ENCODE measurements at regions not wholly inside any gene's neighbourhood (a gene's known extent, or its start where the extent isn't known, plus 50 kb on each side); places are given as distances from the start of the nearest gene placed in this dataset.

GRCh38 chr4:148514041-148514440, 71.8 kb upstream of the NR3C2 start:
- no peak for FAIRE-seq

GRCh38 chr4:148510211-148510610, 68.0 kb upstream of the NR3C2 start:
- Histone ChIP-seq H3K27me3 (ENCODE audit: control insufficient read depth, insufficient read depth, low read length) (no peaks in the 10 kb centered on the region), H3K36me3 (ENCODE audit: control insufficient read depth in 2 of 3, insufficient read depth in 3 of 3, low read length in 3 of 3) (no peaks in the 10 kb centered on the region), H3K9me3 (ENCODE audit: control insufficient read depth in 2 of 3, insufficient read depth in 1 of 3, low read length in 3 of 3) (no peaks in the 10 kb centered on the region), H3K27ac (ENCODE audit: low read depth in 2 of 2, low read length in 2 of 2) (no peak overlapping the region), H3K4me3 (ENCODE audit: low read length in 3 of 3) (no peak overlapping the region), H3K9ac (ENCODE audit: low read length in 3 of 3) (no peak overlapping the region), H3K4me1 (ENCODE audit: control insufficient read depth in 2 of 3, insufficient read depth in 2 of 3, low read depth in 1 of 3, low read length in 3 of 3) (peaks cover 0 to 4% (median 2%) of the 10 kb centered on the region in 3 donors)
- no peak for TF ChIP-seq CTCF (IDR thresholded peaks at IDR 0.05; ENCODE audit: borderline replicate concordance, extremely low read depth, insufficient read depth)
- intact Hi-C loops (cut with DNase I), result no loop called here
- no peak for DNase-seq
- FAIRE-seq, result no peak

More at GRCh38 chr4:148514041-148514440, 71.8 kb upstream of the NR3C2 start:
- Histone ChIP-seq H3K36me3 (ENCODE audit: control insufficient read depth in 2 of 3, insufficient read depth in 3 of 3, low read length in 3 of 3) (no peaks in the 10 kb centered on the region), H3K27ac (ENCODE audit: low read depth in 2 of 2, low read length in 2 of 2) (no peak overlapping the region), H3K9me3 (ENCODE audit: control insufficient read depth in 2 of 3, insufficient read depth in 1 of 3, low read length in 3 of 3) (no peaks in the 10 kb centered on the region), H3K9ac (ENCODE audit: low read length in 3 of 3) (no peak overlapping the region), H3K4me1 (ENCODE audit: control insufficient read depth in 2 of 3, insufficient read depth in 2 of 3, low read depth in 1 of 3, low read length in 3 of 3) (peaks cover 0 to 4% (median 2%) of the 10 kb centered on the region in 3 donors), H3K27me3 (ENCODE audit: control insufficient read depth, insufficient read depth, low read length) (no peaks in the 10 kb centered on the region), H3K4me3 (ENCODE audit: low read length in 3 of 3) (no peak overlapping the region)
- intact Hi-C loops (cut with DNase I), result no loop called here
- DNase-seq, result no peak
- no peak for TF ChIP-seq CTCF (IDR thresholded peaks at IDR 0.05; ENCODE audit: borderline replicate concordance, extremely low read depth, insufficient read depth)

- no peaks in the 10 kb centered on the region for H3K27me3 ChIP-seq (ENCODE audit: control insufficient read depth, insufficient read depth, low read length)
- no peaks in the 10 kb centered on the region for H3K9me3 ChIP-seq (ENCODE audit: control insufficient read depth in 2 of 3, insufficient read depth in 1 of 3, low read length in 3 of 3)
- no peaks in the 10 kb centered on the region for H3K4me1 ChIP-seq (ENCODE audit: control insufficient read depth in 2 of 3, insufficient read depth in 2 of 3, low read depth in 1 of 3, low read length in 3 of 3)
- no peaks in the 10 kb centered on the region for H3K36me3 ChIP-seq (ENCODE audit: control insufficient read depth in 2 of 3, insufficient read depth in 3 of 3, low read length in 3 of 3)
- no peak for DNase-seq
- H3K9ac ChIP-seq (ENCODE audit: low read length in 3 of 3), result no peak overlapping the region
- H3K4me3 ChIP-seq (ENCODE audit: low read length in 3 of 3), result no peak overlapping the region
- no peak for FAIRE-seq
- intact Hi-C loops (cut with DNase I), result no loop called here
- TF ChIP-seq CTCF (IDR thresholded peaks at IDR 0.05; ENCODE audit: borderline replicate concordance, extremely low read depth, insufficient read depth), result no peak
- no peak overlapping the region for H3K27ac ChIP-seq (ENCODE audit: low read depth in 2 of 2, low read length in 2 of 2)
Observed at GRCh38 chr4:148503681-148504080, 61.5 kb upstream of the NR3C2 start.

GRCh38 chr4:148497258-148497657, 55.0 kb upstream of the NR3C2 start:
- Histone ChIP-seq H3K36me3 (ENCODE audit: control insufficient read depth in 2 of 3, insufficient read depth in 3 of 3, low read length in 3 of 3) (no peaks in the 10 kb centered on the region), H3K9me3 (ENCODE audit: control insufficient read depth in 2 of 3, insufficient read depth in 1 of 3, low read length in 3 of 3) (no peaks in the 10 kb centered on the region), H3K4me3 (ENCODE audit: low read length in 3 of 3) (no peak overlapping the region), H3K9ac (ENCODE audit: low read length in 3 of 3) (no peak overlapping the region), H3K27me3 (ENCODE audit: control insufficient read depth, insufficient read depth, low read length) (no peaks in the 10 kb centered on the region), H3K27ac (ENCODE audit: low read depth in 2 of 2, low read length in 2 of 2) (no peak overlapping the region), H3K4me1 (ENCODE audit: control insufficient read depth in 2 of 3, insufficient read depth in 2 of 3, low read depth in 1 of 3, low read length in 3 of 3) (no peaks in the 10 kb centered on the region)
- DNase-seq (no peak), FAIRE-seq (no peak)
- TF ChIP-seq CTCF (IDR thresholded peaks at IDR 0.05; ENCODE audit: borderline replicate concordance, extremely low read depth, insufficient read depth), result no peak
- intact Hi-C loops (cut with DNase I), result no loop called here
